ENCODE measurements at regions not wholly inside any gene's neighbourhood (a gene's known extent, or its start where the extent isn't known, plus 50 kb on each side); places are given as distances from the start of the nearest gene placed in this dataset.

GRCh38 chr4:123497340-123497739, 100.7 kb downstream of the SPRY1 start:
- no peak for DNase-seq (ENCODE audit: low read depth)

GRCh38 chr4:123501733-123502132, 105.1 kb downstream of the SPRY1 start:
- DNase-seq (ENCODE audit: low read depth), result no peak

GRCh38 chr4:123503698-123504363, 107.2 kb downstream of the SPRY1 start:
- no peak for DNase-seq (ENCODE audit: low read depth)

GRCh38 chr4:123505095-123506010, 108.8 kb downstream of the SPRY1 start:
- DNase-seq (ENCODE audit: low read depth), result peak; percentile 58

GRCh38 chr4:123506011-123506695, 109.6 kb downstream of the SPRY1 start:
- DNase-seq (ENCODE audit: low read depth), result no peak

- no peak for DNase-seq (ENCODE audit: low read depth)
Observed at GRCh38 chr4:123507376-123507775, 110.8 kb downstream of the SPRY1 start.

GRCh38 chr4:123510221-123510620, 113.6 kb downstream of the SPRY1 start:
- no peak for DNase-seq (ENCODE audit: low read depth)

- no peak for DNase-seq (ENCODE audit: low read depth)
Observed at GRCh38 chr4:123510659-123511058, 114.1 kb downstream of the SPRY1 start.

- DNase-seq (ENCODE audit: low read depth), result no peak
Observed at GRCh38 chr4:123516576-123516975, 120.0 kb downstream of the SPRY1 start.

- no peak for DNase-seq (ENCODE audit: low read depth)
Observed at GRCh38 chr4:123517176-123517575, 120.6 kb downstream of the SPRY1 start.

- DNase-seq (ENCODE audit: low read depth), result no peak
Observed at GRCh38 chr4:123517971-123518370, 121.4 kb downstream of the SPRY1 start.

- no peak for DNase-seq (ENCODE audit: low read depth)
Observed at GRCh38 chr4:123520325-123520724, 123.7 kb downstream of the SPRY1 start.

- no peak for DNase-seq (ENCODE audit: low read depth)
Observed at GRCh38 chr4:123522081-123522480, 125.5 kb downstream of the SPRY1 start.

GRCh38 chr4:123522646-123523045, 126.1 kb downstream of the SPRY1 start:
- no peak for DNase-seq (ENCODE audit: low read depth)

- DNase-seq (ENCODE audit: low read depth), result no peak
Observed at GRCh38 chr4:123524958-123525628, 128.5 kb downstream of the SPRY1 start.

GRCh38 chr4:123526511-123526910, 129.9 kb downstream of the SPRY1 start:
- DNase-seq (ENCODE audit: low read depth), result no peak

- DNase-seq (ENCODE audit: low read depth), result no peak
Observed at GRCh38 chr4:123528501-123529277, 132.1 kb downstream of the SPRY1 start.

GRCh38 chr4:123529278-123529568, 132.6 kb downstream of the SPRY1 start:
- no peak for DNase-seq (ENCODE audit: low read depth)

- DNase-seq (ENCODE audit: low read depth), result no peak
Observed at GRCh38 chr4:123530357-123530756, 133.8 kb downstream of the SPRY1 start.

GRCh38 chr4:123535037-123535748, 138.6 kb downstream of the SPRY1 start:
- no peak for DNase-seq (ENCODE audit: low read depth)

- DNase-seq (ENCODE audit: low read depth), result no peak
Observed at GRCh38 chr4:123536225-123536624, 139.6 kb downstream of the SPRY1 start.
